GM12891 (cell line): ENCODE measurements at regions not wholly inside any gene's neighbourhood (a gene's known extent, or its start where the extent isn't known, plus 50 kb on each side); places are given as distances from the start of the nearest gene placed in this dataset.

Experiments used
- POLR2A ChIP-seq: IDR thresholded peaks from 2 replicates; pipeline ENCODE4 v1.6.1; 2011; ENCODE audit warnings: low read depth, low read length, control low read depth
- SPI1 ChIP-seq: IDR thresholded peaks from 2 replicates; pipeline ENCODE4 v1.6.1; 2011; ENCODE audit warnings: low read depth, low read length, control low read depth
- TAF1 ChIP-seq: IDR thresholded peaks from 2 replicates; pipeline ENCODE4 v1.6.1; 2011; ENCODE audit warnings: low read depth, low read length, control low read depth

DNA sequence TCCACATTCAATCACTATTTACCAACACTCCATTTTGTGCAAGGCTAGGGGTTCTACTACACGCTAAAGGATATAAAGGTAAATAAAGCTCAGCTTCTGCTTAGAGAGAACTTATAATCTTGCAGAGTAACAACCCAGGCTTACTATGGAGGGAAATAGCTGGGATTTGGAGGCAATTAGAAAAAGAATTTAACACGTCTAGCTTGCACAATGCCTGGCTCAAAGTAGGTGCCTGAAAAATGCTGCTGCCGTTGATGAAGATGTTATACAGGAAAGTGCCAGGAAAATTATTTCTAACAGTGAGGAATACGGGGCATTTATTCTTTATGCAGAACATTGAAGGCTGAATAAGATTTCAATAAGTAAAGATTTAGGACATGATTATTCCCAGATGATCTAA is 214.2 kb downstream of the KITLG start:
- TF ChIP-seq POLR2A (no peak), TAF1 (no peak), SPI1 (no peak)
